ENCODE measurements at regions not wholly inside any gene's neighbourhood (a gene's known extent, or its start where the extent isn't known, plus 50 kb on each side); places are given as distances from the start of the nearest gene placed in this dataset.

DNA sequence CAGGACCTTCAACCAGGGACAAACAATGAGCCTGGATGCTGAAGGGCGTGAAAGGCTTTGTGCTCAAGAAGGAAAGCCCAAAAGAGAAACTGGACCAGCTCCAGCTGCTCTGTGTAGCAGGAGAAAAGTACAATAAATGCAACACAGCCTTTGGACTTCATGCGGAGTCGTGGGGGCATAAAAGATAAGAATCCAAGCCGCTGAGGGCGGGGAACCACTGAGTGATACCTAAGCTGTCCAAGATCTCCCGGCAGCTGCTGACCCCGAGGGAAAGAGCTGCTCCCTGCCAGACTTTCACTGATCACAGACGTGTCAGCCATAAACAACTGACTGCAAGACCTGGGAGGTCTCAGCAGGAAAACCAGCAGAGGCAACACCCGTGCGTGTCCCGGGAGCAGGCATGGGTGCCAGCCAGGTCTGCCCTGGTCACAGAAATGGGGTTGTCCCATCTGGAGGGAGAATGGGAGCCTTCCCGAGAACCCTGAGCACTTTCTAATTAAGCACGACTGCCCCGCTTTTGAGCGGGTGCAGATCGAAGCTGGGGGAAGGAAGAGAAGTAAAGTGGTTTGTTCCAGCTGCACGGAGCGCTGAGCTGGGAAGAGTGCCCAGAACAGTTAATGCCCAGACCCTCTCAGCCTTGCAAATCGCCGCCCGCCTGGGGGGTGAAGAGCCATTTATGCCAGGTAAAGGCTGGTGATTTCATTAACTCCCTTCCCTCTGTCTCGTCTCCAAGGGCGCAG, 68.3 kb upstream of the TARDBP start:
- TF ChIP-seq CEBPB (IDR thresholded peaks at IDR 0.05), result no peak
- TF ChIP-seq, protein P1, sequence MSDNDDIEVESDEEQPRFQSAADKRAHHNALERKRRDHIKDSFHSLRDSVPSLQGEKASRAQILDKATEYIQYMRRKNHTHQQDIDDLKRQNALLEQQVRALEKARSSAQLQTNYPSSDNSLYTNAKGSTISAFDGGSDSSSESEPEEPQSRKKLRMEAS (IDR thresholded peaks at IDR 0.05), result no peak
- no peak for TF ChIP-seq CREB1 (IDR thresholded peaks at IDR 0.05; ENCODE audit: low read depth)
- no peak for TF ChIP-seq EP300 (IDR thresholded peaks at IDR 0.05; ENCODE audit: borderline replicate concordance)

All from Ishikawa (cell line).